Suprapubic skin (tissue), 4 donors: ENCODE measurements at regions not wholly inside any gene's neighbourhood (a gene's known extent, or its start where the extent isn't known, plus 50 kb on each side); places are given as distances from the start of the nearest gene placed in this dataset.

ENCODE experiments used
- DNase-seq, 2 donors: peaks; one replicate each; pipeline ENCODE4 v3.0.0-alpha.2; 2019; ENCODE audit warnings: low spot score in 2 of 2
- H3K27ac ChIP-seq: fragments of 200-600 bp; sonication (generic); one replicate; pipeline ENCODE4 v1.5.1; 2019
- H3K27me3 ChIP-seq: fragments of 200-600 bp; sonication (generic); one replicate; pipeline ENCODE4 v1.5.1; 2019
- H3K36me3 ChIP-seq: fragments of 200-600 bp; sonication (generic); one replicate; pipeline ENCODE4 v1.5.1; 2019
- H3K4me1 ChIP-seq: fragments of 200-600 bp; sonication (generic); one replicate; pipeline ENCODE4 v1.5.1; 2019
- H3K4me3 ChIP-seq: fragments of 200-600 bp; sonication (generic); one replicate; pipeline ENCODE4 v1.5.1; 2019; ENCODE audit warnings: mild to moderate bottlenecking
- H3K9me3 ChIP-seq: fragments of 200-600 bp; sonication (generic); one replicate; pipeline ENCODE4 v1.5.1; 2019
- CTCF ChIP-seq, 2 donors: fragments of 200-600 bp in 1 of 2; fragments of 450-650 bp in 1 of 2; sonication (generic) in 1 of 2; IDR thresholded peaks; one replicate each; pipeline ENCODE4 v1.5.1; 2016 to 2019; ENCODE audit warnings: antibody characterized with exemption in 2 of 2, mild to moderate bottlenecking in 1 of 2, moderate library complexity in 1 of 2
- EP300 ChIP-seq: sonication (generic); formaldehyde crosslinking; IDR thresholded peaks from one replicate; pipeline ENCODE4 v1.6.1; 2017; ENCODE audit warnings: antibody characterized with exemption
- POLR2A ChIP-seq, 2 donors: fragments of 450-650 bp; IDR thresholded peaks; one replicate each; pipeline ENCODE4 v1.6.1; 2017; ENCODE audit warnings: antibody characterized with exemption in 2 of 2, mild to moderate bottlenecking in 2 of 2, moderate library complexity in 2 of 2
- POLR2AphosphoS5 ChIP-seq, 3 donors: sonication (generic); formaldehyde crosslinking; IDR thresholded peaks; one replicate each; pipeline ENCODE4 v1.6.1; 2017; ENCODE audit warnings: antibody characterized with exemption in 3 of 3
- WGBS: methylation state at CpG from one replicate; pipeline ENCODE4 v1.1.5; 2018; 5-methylcytosine and 5-hydroxymethylcytosine counted together

DNA sequence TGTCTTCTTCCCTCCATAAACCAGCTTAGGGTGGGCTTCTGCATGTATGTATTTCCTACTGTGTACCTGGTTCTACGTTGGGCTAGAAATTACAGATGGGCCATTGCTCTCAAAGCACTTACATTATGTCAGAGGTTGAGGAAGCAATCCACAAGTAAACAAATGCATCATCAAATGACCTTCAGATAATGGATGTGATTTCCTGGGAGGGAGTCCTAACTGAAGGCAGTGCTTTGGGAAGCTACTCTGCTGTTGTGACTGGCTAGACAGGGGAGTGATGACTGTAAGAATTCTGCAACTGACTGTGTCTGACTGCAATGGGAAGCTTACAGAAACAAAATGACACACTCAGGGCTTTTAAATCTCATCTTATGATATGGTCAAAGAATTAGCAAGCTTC is 71.0 kb upstream of the PRR23E start:
- Histone ChIP-seq H3K36me3 (no peaks in the 10 kb centered on the region), H3K27me3 (peaks cover 7% of the 10 kb centered on the region), H3K27ac (no peak overlapping the region), H3K4me1 (no peaks in the 10 kb centered on the region), H3K9me3 (no peaks in the 10 kb centered on the region), H3K4me3 (no peak overlapping the region)
- no peak for TF ChIP-seq CTCF (IDR thresholded peaks at IDR 0.05)
- no peak for TF ChIP-seq POLR2A (IDR thresholded peaks at IDR 0.05)
- no peak for TF ChIP-seq POLR2AphosphoS5 (IDR thresholded peaks at IDR 0.05)
- no peak for TF ChIP-seq EP300
- 50% methylated on average over 1 of the region's 1 CpG for WGBS
- no peak for DNase-seq

GRCh38 chr3:127123533-127123932 is 69.4 kb upstream of the PRR23E start:
- DNase-seq, result peak; percentile 10 to 12
- TF ChIP-seq CTCF (IDR thresholded peaks at IDR 0.05) (no peak), POLR2A (IDR thresholded peaks at IDR 0.05) (no peak), POLR2AphosphoS5 (IDR thresholded peaks at IDR 0.05) (no peak), EP300 (no peak)
- Histone ChIP-seq H3K4me3 (no peak overlapping the region), H3K27ac (no peak overlapping the region), H3K4me1 (no peaks in the 10 kb centered on the region), H3K27me3 (peaks cover 7% of the 10 kb centered on the region), H3K9me3 (no peaks in the 10 kb centered on the region), H3K36me3 (no peaks in the 10 kb centered on the region)
- WGBS, result 90% methylated on average over 2 of the region's 2 CpGs

GRCh38 chr3:127124120-127124519 is 68.8 kb upstream of the PRR23E start:
- TF ChIP-seq CTCF (IDR thresholded peaks at IDR 0.05) (no peak), POLR2A (IDR thresholded peaks at IDR 0.05) (no peak), POLR2AphosphoS5 (IDR thresholded peaks at IDR 0.05) (no peak), EP300 (no peak)
- Histone ChIP-seq H3K36me3 (no peaks in the 10 kb centered on the region), H3K27me3 (peaks cover 7% of the 10 kb centered on the region), H3K27ac (no peak overlapping the region), H3K9me3 (no peaks in the 10 kb centered on the region), H3K4me1 (no peaks in the 10 kb centered on the region), H3K4me3 (no peak overlapping the region)
- 61% methylated on average over 4 of the region's 4 CpGs for WGBS
- peak; percentile 19 to 29 for DNase-seq

GRCh38 chr3:127131424-127132170 is 61.3 kb upstream of the PRR23E start:
- Histone ChIP-seq H3K27ac (no peak overlapping the region), H3K36me3 (no peaks in the 10 kb centered on the region), H3K27me3 (peaks cover 31% of the 10 kb centered on the region), H3K9me3 (no peaks in the 10 kb centered on the region), H3K4me1 (peaks cover 20% of the 10 kb centered on the region), H3K4me3 (no peak overlapping the region)
- DNase-seq, result no peak
- TF ChIP-seq POLR2A (IDR thresholded peaks at IDR 0.05) (no peak), CTCF (IDR thresholded peaks at IDR 0.05) (no peak)
- WGBS, result 71% methylated on average over 7 of the region's 10 CpGs

DNA sequence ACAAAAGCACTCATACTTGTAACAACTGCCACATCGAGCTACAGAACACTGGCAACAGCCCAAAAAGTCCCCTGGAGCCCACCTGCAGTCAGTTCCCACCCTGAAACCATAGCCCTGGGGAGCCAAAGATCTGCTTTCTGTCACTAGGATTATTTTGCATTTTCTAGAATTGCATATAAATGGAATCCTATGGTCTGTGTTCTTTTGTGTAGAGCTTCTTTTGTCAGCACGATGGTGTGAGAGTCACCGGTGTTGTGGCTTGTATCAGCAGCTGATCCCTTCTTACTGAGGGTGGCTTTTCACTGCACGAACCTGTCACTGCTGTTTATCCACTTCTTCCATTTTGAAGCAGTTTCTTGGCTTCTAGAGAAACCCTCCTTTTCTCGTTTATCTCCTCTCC is 60.1 kb upstream of the PRR23E start:
- Histone ChIP-seq H3K27me3 (peaks cover 31% of the 10 kb centered on the region), H3K36me3 (no peaks in the 10 kb centered on the region), H3K4me1 (peaks cover 20% of the 10 kb centered on the region), H3K4me3 (no peak overlapping the region), H3K27ac (no peak overlapping the region), H3K9me3 (no peaks in the 10 kb centered on the region)
- no peak for DNase-seq
- 69% methylated on average over 5 of the region's 5 CpGs for WGBS
- TF ChIP-seq CTCF (IDR thresholded peaks at IDR 0.05), result no peak
- TF ChIP-seq POLR2A (IDR thresholded peaks at IDR 0.05), result no peak
- no peak for TF ChIP-seq EP300
- no peak for TF ChIP-seq POLR2AphosphoS5 (IDR thresholded peaks at IDR 0.05)
